Colonic mucosa (tissue), 4 donors: ENCODE measurements at regions not wholly inside any gene's neighbourhood (a gene's known extent, or its start where the extent isn't known, plus 50 kb on each side); places are given as distances from the start of the nearest gene placed in this dataset.

Source experiments
- DNase-seq: peaks from one replicate; pipeline ENCODE4 v3.0.0-alpha.2; 2020
- H3K27ac ChIP-seq: fragments of 200-600 bp; one replicate; pipeline ENCODE4 v1.8.0; 2021
- H3K27me3 ChIP-seq: fragments of 200-600 bp; one replicate; pipeline ENCODE4 v1.8.0; 2021
- H3K36me3 ChIP-seq: fragments of 200-600 bp; one replicate; pipeline ENCODE4 v1.8.0; 2021
- H3K4me1 ChIP-seq: fragments of 200-600 bp; one replicate; pipeline ENCODE4 v1.8.0; 2021; ENCODE audit warnings: mild to moderate bottlenecking
- H3K4me3 ChIP-seq: fragments of 200-600 bp; one replicate; pipeline ENCODE4 v1.8.0; 2021
- H3K9ac ChIP-seq, 2 donors: one replicate each; pipeline ENCODE4 v1.7.0; 2013; ENCODE audit warnings: control low read depth in 2 of 2, low read depth in 2 of 2, low read length in 2 of 2
- H3K9me3 ChIP-seq: fragments of 200-600 bp; one replicate; pipeline ENCODE4 v1.8.0; 2021
- intact Hi-C: fragments of 100-400 bp; cut with DNase I; formaldehyde crosslinking; loops from one replicate; pipeline ENCODE4 v1.14.1; 2022
- TF ChIP-seq, protein P1 (sequence below): fragments of 200-600 bp; IDR thresholded peaks from one replicate; pipeline ENCODE4 v1.8.0; 2022; ENCODE audit warnings: antibody characterized with exemption, mild to moderate bottlenecking
- donor health status: healthy.
- donor health status: DM: no; HTN: no; CAD: no.
- donor health status: DM: no; HTN: no; CAD: no.

DNA sequence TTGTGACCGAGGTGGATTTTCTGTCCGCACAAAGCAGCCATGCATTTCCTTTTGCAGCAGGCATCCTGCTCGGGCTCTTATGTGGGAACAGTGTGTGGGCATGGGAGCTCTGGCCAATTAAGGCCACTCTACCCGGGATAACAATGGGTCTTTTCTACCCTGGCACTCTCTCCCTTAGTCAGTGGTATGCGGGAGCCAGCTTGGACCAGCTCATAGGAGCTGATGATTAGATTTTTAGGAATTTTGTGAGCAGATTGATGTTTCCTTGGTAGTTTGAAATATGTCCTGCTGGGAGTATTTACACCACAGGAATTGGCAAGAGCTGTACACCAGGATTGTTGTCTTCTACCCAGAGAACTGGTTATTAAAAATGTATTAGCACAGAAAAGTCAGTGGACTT is 89.3 kb downstream of the SPP2 start:
- intact Hi-C loops, result no loop called here
- DNase-seq, result no peak
- no peaks in the 10 kb centered on the region for H3K36me3 ChIP-seq
- H3K27ac ChIP-seq, result no peak overlapping the region
- no peak overlapping the region for H3K4me3 ChIP-seq
- H3K27me3 ChIP-seq, result no peaks in the 10 kb centered on the region
- H3K4me1 ChIP-seq, result no peaks in the 10 kb centered on the region
- no peaks in the 10 kb centered on the region for H3K9me3 ChIP-seq
- TF ChIP-seq, protein P1, sequence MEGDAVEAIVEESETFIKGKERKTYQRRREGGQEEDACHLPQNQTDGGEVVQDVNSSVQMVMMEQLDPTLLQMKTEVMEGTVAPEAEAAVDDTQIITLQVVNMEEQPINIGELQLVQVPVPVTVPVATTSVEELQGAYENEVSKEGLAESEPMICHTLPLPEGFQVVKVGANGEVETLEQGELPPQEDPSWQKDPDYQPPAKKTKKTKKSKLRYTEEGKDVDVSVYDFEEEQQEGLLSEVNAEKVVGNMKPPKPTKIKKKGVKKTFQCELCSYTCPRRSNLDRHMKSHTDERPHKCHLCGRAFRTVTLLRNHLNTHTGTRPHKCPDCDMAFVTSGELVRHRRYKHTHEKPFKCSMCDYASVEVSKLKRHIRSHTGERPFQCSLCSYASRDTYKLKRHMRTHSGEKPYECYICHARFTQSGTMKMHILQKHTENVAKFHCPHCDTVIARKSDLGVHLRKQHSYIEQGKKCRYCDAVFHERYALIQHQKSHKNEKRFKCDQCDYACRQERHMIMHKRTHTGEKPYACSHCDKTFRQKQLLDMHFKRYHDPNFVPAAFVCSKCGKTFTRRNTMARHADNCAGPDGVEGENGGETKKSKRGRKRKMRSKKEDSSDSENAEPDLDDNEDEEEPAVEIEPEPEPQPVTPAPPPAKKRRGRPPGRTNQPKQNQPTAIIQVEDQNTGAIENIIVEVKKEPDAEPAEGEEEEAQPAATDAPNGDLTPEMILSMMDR, result no peak
- H3K9ac ChIP-seq, result no peak overlapping the region

DNA sequence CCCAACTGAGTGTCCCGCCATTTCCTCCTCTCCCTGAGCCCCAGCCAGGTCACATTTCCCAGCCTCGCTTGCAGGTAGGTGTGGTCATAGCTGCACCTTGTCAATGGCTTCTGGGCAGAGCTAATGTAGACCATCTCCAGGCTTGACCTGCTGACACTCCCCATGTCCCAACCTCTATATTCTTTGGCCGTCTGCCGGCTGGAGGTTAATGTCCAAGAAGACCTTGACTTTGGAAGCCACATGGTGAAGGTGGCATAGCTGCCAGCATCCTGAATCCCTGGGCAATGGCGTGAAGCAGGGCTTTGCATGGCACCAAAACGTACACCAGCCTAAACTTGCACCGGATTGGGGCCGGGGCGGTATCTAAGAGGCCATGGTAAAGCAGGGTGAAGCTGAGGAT is 88.3 kb downstream of the SPP2 start:
- no peak for DNase-seq
- Histone ChIP-seq H3K9ac (no peak overlapping the region), H3K4me1 (no peaks in the 10 kb centered on the region), H3K4me3 (no peak overlapping the region), H3K27me3 (no peaks in the 10 kb centered on the region), H3K9me3 (no peaks in the 10 kb centered on the region), H3K27ac (no peak overlapping the region), H3K36me3 (no peaks in the 10 kb centered on the region)
- TF ChIP-seq, protein P1, result no peak
- intact Hi-C loops, result no loop called here

DNA sequence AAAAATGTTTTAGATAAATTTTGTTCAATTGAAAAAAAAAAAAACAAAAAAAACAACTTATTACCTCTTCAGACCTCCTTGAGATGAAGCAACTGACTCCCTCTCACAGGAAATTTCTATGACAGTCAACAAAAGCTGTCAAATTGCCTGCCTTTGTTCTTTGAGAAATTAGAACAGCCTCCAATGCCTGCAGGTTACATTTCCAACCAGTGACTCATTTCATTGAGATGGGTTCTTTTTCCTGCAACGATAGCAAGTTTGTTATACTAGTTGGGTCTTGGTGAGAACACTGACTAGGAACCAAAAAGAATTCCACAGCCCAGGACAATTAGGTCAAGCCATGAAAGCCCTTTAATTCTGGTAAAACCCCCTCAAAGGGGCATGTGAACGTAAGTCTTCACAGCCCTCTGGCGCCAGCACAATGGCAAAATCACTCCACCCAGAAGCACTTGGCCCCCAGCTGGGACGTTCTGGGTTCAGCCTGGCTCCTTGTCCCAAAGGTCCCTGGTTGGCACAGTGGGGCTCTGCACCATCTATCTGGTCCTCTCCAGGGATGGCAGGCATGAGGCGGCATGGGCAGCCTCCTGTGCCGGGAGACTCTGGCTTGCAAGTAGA is 87.0 kb downstream of the SPP2 start:
- H3K4me1 ChIP-seq, result no peaks in the 10 kb centered on the region
- intact Hi-C loops, result no loop called here
- H3K36me3 ChIP-seq, result no peaks in the 10 kb centered on the region
- DNase-seq, result no peak
- H3K9ac ChIP-seq, result no peak overlapping the region
- TF ChIP-seq, protein P1, result no peak
- H3K4me3 ChIP-seq, result no peak overlapping the region
- no peak overlapping the region for H3K27ac ChIP-seq
- no peaks in the 10 kb centered on the region for H3K27me3 ChIP-seq
- no peaks in the 10 kb centered on the region for H3K9me3 ChIP-seq

GRCh38 chr2:234136461-234136860 is 86.0 kb downstream of the SPP2 start:
- intact Hi-C loops, result no loop called here
- TF ChIP-seq, protein P1, result no peak
- DNase-seq, result no peak
- Histone ChIP-seq H3K9ac (no peak overlapping the region), H3K27ac (no peak overlapping the region), H3K27me3 (no peaks in the 10 kb centered on the region), H3K4me3 (no peak overlapping the region), H3K9me3 (no peaks in the 10 kb centered on the region), H3K36me3 (no peaks in the 10 kb centered on the region), H3K4me1 (no peaks in the 10 kb centered on the region)

GRCh38 chr2:234135750-234136221 is 85.3 kb downstream of the SPP2 start:
- DNase-seq, result peak; percentile 52
- H3K4me1 ChIP-seq, result no peaks in the 10 kb centered on the region
- H3K4me3 ChIP-seq, result no peak overlapping the region
- TF ChIP-seq, protein P1, result peak; percentile 70
- peaks cover 3% of the 10 kb centered on the region for H3K27me3 ChIP-seq
- intact Hi-C loops, result loop anchor here (2.0 kb wide), 2 partner anchors 123 to 365 kb away; no protein-coding TSS in a partner anchor
- no peaks in the 10 kb centered on the region for H3K36me3 ChIP-seq
- no peaks in the 10 kb centered on the region for H3K9me3 ChIP-seq
- no peak overlapping the region for H3K9ac ChIP-seq
- no peak overlapping the region for H3K27ac ChIP-seq
